HG03103 (cell line): ENCODE measurements at regions not wholly inside any gene's neighbourhood (a gene's known extent, or its start where the extent isn't known, plus 50 kb on each side); places are given as distances from the start of the nearest gene placed in this dataset.

Experiments
- ATAC-seq: cut with Tn5 transposase; IDR thresholded peaks from one replicate; pipeline ENCODE4 v1.9.1; 2021; ENCODE audit warnings: low read depth; ENCODE audit not compliant: unreplicated experiment

DNA sequence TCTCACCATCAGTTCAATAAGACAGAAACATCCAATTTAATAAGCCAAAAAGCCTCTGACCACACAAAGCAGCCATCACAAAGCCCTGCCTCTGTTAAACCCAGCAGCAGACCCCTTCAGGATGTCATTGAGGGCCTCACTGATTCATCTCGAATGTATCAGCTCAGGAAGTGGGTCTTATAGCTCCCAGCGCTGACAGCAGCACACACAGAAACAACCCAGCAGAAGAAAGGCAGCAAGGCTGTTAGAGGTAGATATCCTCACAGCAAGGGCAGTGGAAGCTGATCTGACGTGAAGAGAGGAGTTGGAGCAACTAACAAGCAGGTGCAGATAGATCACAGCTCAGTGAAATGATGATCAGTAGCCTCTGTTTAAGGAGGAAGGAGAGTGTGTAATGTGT lies 86.2 kb upstream of the NCAM1 start:
- ATAC-seq = no peak

DNA sequence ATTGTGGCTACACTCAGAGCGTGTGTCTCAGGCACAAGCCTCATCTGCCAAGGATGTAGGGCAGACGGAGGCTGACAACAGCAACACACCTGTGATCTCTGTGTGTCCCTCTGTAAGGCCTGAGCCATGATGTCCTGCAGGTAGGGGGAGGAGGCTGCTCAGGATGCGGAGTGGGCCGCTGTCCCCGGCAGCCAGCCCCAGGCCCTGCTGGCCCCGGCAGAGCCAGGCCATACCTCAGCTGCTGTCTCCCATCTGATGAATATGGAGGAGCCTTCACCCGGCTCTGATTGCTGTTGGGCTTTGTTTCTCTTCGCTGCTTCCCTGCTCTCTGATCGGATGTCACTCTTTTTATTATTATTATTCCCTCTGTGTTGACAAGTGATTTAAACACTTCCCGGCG lies 83.6 kb upstream of the NCAM1 start:
- ATAC-seq = no peak

DNA sequence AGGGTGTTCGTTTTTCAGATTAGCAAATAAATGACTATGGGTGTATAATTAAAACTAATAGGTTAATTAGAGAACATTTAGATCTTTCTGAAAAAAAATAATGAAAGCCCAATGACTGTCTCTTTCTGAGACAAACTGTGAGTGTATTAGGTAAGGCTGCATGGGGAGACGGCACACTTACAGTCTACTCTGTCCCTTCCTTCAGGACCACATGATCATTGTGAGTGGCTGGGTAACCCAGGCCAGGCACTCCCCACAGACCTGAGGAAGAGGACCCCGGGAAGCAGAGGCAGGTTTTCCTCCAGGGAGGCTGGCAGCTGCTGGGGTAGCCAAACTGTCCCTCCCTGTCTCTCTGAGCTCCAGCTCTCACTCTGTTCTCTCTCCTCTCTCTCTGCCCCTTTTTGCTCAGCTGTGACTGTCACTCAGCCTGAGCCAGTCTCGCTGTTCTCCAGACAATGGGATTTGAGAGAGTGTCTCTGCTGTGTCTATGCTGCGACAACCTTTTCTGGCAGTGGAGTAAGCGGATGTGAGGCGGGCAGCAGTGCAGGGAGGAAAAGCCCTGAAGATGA lies 83.1 kb upstream of the NCAM1 start:
- ATAC-seq = no peak

DNA sequence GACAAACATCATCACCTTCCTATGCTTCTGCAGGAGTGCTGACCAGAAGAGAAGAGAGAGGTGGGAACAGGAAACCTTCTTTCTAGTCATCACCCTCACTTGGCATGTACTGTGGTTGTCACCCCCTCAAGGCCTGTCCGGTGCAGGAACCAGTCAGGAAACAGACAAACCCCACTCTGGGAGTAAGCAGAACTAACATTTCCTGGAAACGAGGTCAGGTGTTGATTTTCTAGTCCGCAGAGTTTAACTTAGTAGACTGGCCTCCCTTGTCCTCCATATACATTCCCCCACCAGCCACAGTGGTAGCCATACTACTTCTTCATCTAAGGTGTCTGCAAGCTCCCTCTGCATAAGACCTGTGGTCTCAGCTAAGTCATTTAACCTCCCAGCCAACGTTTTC lies 80.7 kb upstream of the NCAM1 start:
- no peak for ATAC-seq

DNA sequence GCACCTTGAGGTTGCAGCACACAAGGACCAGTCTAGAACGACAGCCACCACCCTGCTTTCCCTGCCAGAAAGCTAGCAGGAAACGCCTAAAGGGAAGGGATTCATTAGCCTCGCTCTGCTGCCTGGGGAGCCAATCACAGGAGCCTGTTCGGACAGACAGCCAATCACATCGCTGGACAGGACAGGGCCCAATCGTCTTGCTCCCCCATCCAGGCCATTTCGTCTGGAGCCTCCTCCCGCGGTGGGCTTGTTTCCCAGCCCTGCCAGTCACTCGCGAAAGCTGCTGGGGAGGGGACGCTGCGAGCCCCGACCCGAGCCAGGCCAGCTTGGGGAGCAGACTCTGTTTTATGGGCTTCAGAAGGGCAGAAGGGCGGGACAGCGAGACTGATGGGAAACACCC lies 79.8 kb upstream of the NCAM1 start:
- ATAC-seq = no peak

DNA sequence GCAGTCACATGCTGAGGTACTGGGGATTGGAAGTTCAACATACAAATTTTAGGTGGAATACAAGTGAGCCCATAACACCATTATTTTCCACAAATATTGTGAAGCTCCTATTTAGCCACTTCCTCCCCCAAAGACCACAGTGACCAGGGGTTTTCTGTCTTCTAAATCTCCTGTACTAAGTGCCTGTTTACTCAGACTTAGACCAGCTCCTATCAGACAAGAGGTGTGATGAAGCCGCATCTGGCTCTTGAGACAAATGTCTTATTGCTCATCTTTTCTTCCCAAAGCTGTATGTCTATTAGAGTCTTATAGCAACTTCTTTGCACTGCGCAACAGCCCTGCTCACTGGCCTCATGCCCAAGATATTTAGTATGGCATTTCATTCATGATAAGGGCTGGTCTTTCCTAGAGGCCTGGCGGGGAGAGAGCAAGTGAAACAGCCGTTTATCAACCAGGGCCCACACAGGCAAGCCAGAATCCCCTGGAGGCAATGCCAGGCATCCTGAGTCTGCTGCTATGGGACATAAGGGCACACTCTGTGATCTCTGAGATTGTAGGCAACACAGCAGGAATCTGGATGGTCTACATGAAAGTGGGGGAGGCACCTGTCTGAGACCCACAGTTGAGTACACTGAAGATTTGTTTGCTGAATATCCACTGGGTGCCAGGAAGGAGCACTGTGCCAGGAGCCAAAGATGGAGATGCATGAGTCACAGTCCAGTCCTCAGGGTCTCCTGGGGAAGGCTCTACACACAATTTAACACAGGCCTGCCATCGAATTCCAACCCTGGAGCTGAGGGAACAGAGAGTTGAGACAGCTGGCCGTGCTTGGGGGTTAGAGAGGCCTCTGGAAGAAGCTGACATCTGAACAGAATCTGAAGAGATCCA lies 78.5 kb upstream of the NCAM1 start:
- no peak for ATAC-seq

DNA sequence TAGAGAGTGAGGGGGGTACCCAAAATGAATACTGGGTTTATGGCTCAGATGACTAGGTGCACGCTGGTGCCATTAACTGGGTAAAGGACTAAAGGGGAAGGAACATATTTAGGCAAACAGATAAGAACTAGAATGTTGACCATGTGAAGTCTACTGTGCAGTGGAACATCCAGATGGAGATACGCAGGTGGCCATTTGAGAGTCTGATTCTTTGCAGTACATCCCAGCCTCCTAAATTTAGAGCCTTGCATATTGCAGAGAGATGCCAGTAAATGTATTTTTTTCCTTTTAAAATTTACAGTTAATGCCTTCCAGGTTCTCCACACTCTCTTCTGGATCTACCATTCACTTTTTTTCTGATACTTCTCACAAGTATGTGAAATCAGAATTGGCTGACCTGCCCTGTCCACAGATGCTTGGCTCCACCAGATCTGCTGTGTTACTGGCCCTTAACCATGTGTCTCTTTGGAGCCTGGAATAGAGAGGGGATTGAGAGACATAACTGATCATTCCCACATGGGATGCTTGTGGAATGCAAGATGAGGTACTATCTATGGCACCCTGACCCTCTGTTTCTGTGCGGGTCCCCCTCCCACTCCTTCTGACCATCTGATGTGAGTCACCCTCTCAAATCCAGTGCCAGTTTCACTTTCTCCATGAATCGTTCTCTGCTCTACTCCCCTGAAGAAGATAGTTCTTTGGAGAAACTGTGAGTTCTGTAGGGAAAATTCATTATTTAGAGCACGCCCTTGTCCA lies 77.0 kb upstream of the NCAM1 start:
- no peak for ATAC-seq

DNA sequence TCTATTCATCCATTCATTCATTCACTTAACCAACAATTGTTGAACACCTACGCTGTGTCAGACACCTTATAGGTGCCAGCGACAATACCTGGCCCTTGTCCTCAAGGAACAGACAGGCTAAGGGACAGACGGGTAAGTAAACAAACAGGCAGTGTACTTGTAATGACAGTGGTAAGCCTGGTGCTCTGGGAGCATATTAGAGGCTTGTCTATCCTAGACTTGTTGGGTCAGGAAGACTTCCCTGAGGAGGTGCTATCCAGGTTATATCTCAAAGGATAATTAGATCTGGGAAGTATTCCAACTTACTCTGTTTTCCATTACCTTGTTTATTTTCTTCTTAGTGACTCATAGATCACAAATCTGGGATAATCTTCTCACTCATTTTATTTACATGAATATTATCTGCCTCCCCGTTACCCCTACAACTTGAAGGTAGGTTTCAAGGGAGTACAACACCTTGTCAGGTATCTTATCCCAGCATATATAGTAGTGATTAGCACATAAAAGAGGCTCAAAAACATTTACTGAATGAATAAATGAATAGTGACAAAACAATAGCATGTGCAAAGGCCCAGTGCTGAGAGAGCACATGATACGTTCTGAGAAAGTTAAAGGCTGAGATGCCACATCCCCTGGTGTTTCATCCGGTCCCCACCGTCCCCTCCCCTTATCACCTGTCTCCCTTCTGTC lies 75.3 kb upstream of the NCAM1 start:
- no peak for ATAC-seq

DNA sequence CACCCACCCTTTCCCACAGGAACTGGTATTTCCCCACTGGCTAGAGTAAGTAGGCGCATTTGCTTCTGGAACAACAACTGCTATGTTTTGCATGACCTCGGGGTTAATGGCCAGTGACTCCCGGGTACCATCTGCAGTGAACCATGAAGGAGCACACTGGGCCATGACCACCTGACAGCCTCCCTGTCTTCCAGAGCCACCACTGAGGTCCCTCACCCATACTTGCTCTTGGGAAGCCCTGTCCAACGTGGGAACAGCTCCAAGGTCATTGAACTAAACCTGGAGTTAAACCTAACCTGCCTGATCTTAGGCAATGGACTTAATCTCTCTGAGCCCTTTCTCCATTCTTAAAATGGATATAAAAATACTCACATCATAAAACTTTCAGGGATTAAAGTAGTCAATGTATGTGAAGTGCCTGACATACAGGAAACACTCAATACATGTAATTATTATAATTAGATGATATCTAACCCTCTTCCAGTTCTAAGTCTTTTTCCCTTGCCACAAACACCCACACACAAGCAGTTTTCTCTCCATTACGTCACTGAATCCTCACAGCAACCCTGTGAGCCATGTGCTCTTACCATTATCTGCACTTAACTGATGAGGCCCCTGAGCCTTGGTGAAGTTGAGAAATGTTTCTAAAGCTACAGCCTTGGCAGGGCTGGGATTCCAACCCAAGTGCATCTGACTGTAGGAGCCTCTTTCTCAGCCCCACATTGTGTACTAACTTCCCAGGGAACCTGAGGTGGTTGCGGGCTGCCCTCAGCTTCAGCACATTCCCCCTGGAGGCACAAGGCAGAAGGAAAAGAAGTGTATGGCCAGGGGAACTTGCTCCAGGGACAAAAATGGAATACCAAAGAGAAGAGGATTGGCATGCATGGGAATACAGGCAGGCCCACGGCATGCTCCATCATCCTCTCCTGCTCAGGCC lies 74.5 kb upstream of the NCAM1 start:
- no peak for ATAC-seq

DNA sequence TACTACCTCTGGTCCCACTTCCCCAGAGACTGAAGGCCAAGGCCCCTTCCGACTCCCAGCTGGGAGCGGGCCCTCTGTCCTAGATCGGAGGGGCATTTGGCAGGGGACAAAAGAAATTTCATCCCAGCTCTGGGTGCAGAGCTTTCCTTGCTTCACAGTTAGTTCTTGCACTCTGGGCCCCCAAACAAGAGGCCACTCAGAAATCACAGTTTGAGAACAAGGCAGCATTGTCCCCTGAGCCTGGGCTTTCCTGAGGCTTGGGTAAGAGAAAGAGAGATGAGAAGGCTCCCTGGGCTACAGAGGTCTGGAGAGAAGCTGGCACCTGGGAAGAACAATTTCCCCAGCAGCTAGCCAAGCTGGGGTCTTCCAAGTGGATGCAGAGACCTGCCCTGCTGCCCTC lies 71.8 kb upstream of the NCAM1 start:
- no peak for ATAC-seq

DNA sequence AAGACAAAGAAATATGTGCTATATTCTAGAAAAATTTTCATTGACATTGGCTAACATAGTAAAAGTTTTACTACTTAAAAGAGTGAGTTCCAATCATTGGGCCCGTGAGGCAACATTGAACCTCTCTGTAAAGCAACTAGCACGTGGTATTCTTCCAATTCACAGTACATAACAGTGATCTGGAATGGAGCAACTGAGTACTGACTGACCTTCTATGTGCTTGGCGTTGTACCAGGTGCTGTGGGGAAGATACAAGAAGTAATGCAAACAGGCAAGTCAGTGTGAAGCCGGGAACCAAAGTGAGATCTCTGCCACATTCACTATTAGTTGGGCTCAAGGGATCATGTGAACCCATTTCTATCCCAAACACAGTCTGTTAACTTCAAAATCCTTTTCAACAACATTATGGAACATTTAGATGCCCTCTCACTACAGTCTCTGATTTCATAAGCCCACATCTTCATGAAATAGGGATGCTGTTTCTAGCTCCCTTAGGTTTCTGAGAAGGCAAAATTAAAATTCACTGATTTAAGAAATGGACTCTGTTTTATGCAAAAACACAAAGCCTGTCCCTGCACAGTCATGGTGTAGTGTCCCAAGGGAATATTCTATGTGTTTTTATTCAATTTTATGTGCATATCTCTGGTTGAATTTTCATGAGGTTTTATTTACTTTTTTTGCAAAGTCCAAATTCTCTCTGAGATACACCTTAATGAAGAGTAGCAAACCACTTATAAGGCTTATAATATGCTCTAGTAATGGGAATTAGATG lies 61.8 kb upstream of the NCAM1 start:
- ATAC-seq = no peak

DNA sequence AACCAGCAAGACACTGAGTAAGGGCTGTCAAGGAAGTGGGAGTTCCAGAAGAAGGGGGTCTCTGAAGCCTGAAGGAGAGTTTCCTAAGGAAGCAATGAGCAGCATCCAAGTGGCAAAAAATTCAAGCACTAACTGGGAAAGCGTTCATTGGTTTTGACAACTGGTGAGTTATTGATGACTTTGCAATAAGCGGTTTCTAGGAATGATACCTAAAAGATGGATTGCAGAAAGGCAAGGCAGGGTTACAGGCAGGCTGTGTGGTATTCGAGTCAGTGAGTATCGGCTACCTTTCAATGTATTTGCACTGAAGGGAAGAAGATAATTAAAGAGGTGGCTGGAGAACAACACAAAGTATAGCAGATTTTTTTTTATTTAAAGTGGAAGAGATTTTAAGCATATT lies 59.3 kb upstream of the NCAM1 start:
- ATAC-seq = no peak

DNA sequence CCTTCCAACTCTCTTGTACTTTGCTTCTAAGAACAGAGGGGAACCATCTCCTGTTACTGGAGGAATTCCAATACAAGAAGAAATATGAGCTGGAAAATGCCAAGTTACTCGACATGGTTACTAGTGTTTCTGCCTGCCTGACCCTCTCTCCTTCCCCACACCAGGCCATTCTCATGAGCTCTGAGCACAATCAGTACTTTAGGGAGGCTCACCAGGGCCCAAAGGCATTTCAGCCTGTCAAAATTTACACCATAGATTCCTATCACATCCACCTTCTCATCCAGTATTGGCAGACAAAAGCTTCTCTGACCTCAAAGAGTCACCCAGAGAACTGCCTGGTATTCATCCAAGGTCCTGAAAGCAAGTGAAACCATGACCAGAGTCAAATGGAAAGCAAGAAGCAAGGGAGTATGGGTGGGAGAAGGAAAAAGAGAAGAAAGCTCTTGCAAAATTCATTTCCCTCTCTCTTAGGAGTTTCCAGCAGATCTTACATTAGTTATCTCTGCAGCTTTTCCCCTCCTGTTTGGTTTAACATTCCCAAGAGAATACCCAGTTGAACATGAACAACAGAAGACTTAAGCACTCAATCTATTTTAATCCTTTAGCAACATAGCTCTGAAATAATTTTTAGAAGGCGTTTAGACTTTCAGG lies 58.7 kb upstream of the NCAM1 start:
- no peak for ATAC-seq

DNA sequence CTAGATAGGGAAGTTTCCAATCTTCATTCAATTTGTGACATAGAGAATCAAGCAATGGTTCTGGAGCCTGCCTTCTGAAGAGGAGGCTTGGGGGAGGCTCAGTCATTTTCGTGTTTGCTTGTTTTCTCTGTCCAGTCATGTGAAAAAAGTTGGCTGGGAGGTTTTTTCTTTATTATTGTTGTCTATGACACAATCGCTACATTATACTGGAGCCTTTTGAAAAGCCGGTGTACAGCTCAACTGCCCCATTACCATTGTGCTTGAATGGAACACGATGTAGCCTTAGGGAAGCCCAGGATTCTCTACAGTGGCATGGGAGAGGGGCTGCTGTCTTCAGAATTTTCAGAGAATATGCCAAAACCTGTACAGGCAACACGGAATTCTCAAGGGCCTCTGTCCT lies 57.9 kb upstream of the NCAM1 start:
- ATAC-seq = no peak

DNA sequence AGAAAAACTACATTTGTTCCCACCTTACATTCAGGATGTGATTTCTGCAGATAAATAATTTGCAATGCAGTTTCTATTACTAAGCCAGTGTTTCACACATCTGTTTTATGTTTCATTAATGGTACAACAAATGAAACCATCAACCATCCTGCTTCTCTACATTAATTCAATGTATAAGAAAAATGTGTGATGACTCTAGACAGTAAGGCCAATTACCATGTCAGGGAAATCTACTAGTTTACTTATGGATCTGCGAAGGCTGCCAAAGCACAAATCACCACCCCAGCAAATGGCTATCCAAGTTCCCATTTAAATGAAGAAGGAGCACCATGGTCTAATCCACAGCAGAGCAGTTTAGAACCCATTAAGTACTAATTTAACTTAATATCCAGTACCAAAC lies 50.1 kb upstream of the NCAM1 start:
- no peak for ATAC-seq
